HG03064 (cell line): ENCODE measurements at regions not wholly inside any gene's neighbourhood (a gene's known extent, or its start where the extent isn't known, plus 50 kb on each side); places are given as distances from the start of the nearest gene placed in this dataset.
"Not testable (repeated sequence)": the region's sequence is repeated elsewhere in the genome, so short reads cannot be mapped to it uniquely, and the experiment has no call there.

Source experiments
- ATAC-seq: cut with Tn5 transposase; IDR thresholded peaks from one replicate; pipeline ENCODE4 v1.9.1; 2021; ENCODE audit warnings: low read depth; ENCODE audit not compliant: unreplicated experiment

DNA sequence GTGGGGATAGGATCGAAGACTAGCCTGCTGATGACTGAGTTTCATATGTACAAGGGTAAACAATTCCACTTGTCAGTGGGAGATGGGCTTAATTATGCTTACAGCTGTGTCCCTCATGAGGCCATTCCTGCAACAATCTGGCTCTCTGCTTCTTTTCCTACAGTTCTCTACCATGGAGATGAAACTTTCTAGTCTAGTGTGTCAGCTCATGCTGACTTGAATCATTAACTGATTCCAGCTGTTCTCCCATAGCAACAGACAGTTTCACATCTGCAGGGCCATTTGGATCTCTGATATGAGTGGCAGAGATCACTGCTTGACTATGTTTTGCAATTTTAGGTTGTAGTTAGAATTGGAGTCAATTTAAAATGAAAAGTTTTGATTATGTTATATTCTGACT, 1251.7 kb upstream of the RAG2 start:
- no peak for ATAC-seq

DNA sequence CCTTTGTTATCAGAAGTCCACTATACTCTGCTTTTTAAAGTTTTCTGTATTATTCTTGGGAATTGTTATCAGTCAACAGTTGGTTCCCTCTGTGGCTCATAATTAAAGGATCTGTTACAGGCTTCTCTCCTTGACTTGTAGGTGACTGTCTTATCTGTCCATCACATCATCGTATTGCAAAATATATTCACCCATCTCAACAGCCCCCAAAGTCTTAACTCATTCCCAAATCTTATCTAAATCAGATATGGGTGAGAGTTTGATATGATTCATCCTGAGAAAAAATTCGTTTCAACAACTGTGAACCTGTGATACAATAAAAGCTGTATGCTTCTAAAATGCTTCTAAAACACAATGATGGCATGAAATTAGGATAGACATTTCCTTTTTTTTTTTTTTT, 1245.6 kb upstream of the RAG2 start:
- no peak for ATAC-seq

DNA sequence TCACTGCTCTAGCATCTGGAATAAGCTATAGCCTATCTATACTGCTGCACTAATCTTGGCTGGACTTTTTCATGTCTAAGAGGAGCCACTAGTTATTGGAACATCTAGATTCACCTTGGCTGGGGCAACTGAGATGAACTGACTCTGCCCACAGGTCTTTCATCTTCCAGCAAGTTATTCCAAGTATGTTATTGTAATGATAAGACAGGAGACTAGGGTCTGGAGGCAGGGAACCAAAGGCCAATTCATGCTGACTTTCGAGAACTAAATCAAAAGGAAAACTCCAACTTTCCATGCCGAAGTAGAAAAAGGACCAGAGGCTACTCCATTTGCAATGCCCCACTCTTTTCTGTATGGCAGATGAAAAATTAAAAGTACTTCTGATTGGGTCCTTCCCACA, 1243.0 kb upstream of the RAG2 start:
- ATAC-seq: no peak

DNA sequence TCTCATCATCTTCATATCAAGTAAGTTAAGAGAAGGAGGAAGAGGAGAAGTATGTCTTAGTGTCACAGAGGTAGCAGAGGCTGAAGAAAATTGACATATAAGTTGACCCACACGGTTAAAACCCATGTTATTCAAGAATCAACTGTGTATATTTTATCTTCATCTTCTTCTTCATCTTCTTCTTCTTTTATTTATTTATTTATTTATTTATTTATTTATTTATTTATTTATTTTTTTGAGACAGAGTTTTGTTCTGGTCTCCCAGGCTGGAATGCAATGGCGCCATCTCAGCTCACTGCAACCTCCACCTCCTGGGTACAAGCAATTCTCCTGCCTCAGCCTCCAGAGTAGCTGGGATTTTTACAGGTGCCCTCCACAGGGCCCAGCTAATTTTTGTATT, 1242.3 kb upstream of the RAG2 start:
- ATAC-seq: not testable (repeated sequence)

DNA sequence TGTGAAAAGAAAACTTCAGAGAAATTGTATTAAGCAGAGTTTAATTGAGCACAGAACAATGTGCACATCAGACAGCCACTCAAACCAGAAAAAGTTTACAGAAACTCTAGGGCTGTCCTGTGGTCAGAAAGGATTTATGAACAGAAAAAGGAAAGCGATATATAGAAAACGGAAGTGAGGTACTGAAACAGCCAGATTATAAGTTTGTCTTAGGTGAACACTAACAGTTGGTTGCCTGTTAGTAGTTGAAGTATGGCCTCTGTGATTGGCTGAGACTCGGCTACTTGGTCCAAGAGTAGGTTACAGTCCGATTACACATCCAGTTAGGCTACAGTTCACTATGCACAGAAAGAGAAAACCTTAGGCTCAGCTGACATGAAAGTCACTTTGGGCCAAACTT, 1232.5 kb upstream of the RAG2 start:
- no peak for ATAC-seq

DNA sequence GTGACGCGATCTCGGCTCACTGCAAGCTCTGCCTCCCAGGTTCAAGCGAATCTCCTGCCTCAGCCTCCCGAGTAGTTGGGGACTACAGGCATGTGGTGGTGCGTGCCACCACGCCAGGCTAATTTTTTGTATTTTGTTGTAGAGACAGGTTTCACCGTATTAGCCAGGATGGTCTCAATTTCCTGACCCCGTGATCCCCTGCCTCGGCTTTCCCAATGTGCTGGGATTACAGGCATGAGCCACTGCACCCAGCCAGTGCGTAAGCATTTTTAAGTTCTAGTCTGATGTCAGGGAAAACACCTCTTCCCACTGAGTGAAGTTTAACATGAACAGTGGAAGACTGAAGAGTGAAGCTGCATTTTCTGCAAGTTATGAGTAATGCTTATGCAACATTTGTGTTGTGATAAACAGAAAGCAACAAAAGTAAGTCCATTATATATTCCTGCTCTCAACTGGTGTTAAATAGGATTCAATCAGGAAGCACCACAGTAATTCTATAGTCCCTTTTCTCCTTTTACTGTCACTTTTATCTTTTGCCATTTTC, 1219.8 kb upstream of the RAG2 start:
- ATAC-seq: no peak

DNA sequence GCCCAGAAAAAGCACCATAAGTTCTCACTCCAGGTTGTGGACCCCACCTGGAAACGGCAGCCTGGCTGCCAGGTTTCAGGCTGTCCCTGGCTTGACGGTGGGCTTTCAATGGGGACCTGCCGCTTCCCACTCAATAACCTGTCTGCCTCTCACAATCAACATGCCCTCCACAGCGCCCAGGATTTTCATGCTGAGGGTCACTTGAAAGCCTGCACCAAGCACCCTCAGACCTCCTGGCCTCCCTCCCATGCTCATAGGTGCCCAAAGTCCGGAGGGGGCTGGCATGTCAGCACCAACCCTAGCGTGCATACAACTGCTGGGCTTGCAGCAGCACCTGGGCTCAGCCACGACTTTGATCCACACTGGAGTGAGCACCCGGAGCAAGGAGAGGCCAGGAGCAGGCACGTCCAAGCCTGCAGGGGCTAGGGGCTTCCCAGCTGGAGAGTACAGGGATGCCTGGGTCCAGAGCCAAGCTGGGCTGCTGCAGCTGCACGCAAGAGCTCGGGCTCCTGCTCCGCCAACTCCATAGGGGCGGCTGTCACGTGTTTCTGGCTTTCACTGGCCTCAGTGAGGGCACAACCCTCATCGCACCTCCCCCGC, 1214.3 kb upstream of the RAG2 start:
- no peak for ATAC-seq

DNA sequence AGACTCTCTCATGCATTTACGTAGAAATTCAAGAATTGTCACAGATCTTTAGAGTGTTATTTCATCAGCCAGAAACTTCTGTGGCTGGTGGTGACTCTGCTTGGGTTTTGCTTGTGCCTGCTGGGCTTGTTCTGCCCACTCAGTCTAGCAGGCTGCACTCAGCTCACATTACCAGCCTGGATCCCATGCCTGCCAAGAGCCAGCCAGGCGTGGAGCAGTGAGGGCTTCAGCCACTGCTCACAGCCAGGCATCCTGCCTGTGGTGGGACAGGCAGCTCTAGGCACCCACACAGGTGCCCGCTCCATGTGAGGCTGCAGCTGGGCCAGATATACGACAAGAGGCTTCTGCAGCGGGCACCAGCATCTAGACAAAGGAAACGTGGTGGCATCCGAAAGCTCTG, 1213.3 kb upstream of the RAG2 start:
- ATAC-seq: no peak

DNA sequence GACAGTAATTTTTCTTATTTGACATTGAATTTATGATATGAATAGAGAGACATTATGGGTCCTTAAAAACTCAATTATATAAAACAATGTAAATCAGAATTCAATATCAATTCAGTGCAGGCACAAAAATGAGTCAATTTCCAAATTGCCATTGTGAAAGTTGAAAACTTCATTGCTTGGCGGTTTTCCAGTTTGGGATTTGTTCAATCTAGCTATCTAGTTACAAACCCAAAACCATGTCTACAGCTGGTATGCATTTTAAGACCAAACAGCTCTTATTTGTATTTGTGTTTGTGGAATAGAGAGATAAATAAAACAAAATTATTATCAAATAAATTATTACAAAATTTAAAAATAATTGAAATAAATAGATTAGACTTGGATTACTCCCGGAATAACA, 1206.6 kb upstream of the RAG2 start:
- ATAC-seq: no peak

DNA sequence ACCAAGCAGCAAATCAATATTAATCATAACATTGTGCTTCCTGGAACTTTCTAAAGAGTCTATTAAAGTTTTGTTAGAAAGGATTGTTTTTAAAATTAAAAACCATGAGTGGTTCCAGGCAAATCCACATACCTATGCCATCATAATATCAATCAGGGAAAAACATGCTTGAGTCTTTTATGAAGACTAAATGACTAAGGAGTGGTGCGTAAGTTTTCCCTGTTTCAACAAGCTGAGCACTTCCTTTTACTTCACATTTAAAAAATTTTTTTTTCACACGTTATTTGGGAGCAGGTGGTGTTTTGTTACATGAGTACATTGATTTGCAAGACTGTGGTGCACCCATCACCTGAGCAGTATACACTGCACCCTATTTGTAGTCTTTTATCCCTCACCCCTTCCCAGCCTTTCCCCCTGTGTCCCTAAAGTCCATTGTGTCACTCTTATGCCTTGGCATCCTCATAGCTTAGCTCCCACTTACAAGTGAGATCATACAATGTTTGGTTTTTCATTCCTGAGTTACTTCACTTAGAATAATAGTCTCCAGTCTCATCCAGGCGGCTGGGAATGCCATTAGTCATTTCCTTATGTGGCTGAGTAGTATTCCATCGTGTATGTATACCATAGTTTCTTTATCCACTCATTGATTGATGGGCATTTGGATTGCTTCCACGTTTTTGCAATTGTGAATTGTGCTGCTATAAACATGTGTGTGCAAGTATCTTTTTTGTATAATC, 1190.3 kb upstream of the RAG2 start:
- ATAC-seq: no peak

DNA sequence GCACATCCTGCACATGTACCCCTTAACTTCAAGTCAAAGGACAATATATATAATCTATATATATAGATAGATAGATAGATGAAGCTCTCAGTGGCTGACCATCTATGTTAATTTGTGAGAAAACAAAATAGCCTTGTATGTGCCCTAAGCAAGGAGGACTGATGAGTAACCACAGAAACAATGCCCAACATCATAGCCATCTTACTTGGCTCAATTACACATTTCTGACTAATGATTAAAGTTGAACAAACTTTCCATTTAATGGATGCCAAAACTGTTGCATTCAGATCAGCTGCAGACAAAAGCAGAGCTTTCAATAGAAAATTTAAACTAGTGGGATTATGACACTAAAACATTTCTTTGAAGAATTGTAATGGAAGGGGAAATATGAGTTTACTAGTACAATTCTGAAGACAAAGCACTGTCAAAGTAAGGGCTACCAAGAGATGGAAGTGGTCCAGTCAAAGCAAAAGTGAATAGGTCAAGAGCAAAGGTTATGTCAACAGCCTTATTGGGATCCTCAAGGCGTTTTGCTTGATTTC, 1188.2 kb upstream of the RAG2 start:
- ATAC-seq: no peak

DNA sequence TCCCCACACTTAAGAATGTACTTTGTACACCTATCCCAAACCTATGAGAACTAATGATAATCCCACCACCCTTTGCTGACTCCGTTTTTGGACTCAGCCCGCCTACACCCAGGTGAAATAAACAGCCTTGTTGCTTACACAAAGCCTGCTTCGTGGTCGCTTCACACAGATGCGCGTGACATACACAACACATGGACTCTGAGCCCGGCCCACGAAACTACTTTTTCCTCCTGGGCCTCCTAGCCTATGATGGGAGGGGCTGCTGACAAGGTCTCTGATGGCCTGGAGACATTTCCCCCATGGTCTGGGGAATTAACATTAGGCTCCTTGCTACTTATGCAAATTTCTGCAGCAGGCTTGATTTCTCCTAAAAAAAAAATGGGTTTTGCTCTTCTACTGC, 1176.4 kb upstream of the RAG2 start:
- ATAC-seq: no peak

DNA sequence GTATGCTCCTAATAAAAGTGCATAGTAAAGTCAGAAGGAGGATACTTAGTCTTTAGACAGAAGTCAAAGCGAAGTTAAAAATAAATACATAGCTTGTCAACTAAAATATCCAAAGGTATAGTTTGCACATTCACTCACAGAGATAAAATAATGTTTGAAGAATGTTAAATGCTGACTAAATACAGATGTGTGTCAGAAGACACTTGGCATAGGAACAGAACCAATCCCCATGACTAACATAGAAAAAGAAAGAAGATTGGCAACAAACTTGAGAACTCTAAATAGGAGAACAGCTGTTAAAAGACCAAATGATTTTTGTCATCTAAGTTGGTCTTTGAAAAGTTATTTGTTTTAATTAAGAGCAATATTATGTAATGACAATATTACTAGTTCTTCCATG, 1172.1 kb upstream of the RAG2 start:
- no peak for ATAC-seq

DNA sequence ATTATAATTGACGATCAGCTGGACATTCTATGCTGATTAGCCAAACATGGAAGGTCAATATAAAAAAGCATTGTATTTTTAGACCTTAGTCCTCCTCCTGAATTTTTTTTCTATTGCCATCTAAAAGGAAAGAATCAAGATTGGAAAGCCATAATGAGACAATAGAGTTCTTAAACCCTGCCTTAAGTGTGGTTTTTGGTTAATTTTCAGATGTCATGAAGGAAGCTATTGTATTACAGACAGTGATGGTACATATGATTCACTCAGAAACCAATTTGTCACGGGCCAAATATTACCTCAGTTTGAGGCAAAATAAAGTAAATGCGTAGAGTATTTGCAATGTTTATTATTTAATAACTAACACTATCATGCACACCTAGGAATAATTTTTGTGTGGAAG, 1164.0 kb upstream of the RAG2 start:
- no peak for ATAC-seq

DNA sequence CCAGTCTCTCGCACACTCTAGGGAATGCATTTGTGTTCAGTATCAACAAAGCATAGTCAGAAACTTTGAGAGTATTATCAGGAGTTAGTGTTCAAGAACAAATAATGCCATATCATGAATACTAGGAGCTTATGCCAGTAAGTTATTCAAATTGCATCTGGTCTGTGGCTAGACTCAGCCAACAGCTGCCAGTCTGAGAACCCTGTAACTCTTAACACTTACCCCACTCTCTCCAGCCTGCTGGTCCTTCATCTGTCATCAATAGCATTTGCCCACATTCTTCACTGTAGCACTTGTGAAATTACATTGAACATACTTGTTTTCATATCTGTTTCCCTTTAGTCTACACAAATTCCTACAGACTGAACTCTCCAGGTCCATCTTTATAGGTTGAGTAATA, 1157.5 kb upstream of the RAG2 start:
- ATAC-seq: no peak

DNA sequence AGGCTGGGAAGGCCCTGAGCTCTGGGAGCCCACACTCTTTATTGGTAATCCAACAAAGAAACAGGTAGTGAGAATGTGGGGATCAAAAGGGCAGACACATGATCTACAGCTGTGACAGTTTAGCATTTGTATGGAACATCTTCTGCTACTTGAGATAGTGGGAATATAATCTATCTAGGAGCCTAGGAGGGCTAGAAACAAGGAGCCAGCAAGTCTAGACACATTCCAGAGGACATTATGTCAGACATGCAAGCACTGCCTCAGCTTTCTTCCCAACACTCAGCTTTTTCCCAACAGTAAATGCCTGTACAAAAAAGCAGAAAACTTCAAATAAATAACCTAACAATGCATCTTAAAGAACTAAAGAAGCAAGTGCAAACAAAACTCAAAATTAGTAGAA, 1150.6 kb upstream of the RAG2 start:
- ATAC-seq: no peak

DNA sequence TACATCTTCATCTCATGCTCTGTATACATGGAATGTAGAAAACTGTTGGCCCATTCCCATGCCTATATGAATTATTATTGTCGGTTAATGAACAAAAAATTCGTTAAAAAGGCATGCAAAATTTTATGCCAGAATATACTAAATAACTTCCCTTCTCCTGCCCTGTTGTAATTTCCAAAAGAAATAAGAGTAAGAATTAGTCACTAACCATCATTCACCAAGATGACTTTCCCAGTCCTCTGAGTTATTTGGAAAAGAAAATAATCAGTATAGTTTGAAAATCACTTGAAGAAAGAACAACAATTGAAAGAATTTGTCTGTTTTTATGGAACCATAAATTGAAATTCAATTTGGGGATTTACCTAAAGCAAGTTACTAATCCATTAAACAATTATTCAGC, 1149.1 kb upstream of the RAG2 start:
- ATAC-seq: no peak

DNA sequence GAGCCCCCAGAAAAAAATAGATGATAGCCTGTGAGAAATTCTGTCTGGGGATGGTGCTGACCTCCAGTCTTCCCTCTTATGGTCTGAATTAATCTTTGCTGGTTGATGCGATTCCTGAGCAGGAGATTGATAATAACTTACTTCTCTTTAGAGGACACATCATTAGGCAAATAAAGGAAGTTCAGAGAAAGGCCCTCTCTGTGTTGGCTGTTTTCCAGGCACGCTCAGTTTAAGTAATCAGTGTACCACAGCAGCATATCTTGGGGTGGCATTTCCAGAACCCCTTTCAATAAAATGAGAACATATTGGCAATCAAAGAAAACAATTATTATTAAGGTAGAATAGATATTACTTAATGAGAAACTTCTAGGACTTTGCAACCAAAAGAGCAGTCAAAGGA, 1129.3 kb upstream of the RAG2 start:
- no peak for ATAC-seq

DNA sequence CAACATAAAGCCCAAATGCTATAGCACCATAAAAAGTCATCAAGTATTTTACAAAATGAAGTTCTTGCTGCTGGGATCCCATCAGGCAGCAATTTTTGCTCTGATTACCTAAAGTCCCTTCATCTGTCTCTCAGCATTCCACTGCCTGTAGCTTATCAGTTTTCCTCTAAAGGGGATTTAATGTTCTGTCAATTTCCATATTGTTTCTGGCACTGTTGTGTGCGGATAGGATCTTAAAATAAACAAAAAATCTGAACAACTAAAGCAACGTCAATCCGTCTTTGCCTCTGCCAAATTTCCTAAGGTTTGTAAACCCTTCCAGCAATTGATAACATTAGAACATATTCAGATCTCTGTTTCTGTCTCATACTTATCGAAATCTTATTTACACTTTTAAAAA, 1126.3 kb upstream of the RAG2 start:
- ATAC-seq: no peak

DNA sequence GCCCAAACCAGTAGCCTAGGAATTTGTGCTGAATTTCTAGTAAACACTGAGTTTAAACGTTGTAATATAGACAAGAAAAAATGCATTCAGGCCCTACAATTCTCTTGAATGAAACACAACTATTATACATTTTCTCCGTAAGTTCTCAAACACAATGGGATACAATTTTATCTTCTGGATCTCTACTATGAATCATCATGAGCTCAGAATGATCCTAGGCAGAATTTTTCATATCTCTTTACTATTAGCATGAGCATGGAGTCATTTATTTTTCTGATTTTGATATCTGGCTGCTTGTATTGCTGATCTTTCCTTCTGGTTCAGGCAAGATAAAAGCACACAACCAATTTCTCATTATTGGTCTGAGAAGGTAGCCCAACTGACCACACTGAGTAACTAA, 1123.4 kb upstream of the RAG2 start:
- ATAC-seq: no peak

DNA sequence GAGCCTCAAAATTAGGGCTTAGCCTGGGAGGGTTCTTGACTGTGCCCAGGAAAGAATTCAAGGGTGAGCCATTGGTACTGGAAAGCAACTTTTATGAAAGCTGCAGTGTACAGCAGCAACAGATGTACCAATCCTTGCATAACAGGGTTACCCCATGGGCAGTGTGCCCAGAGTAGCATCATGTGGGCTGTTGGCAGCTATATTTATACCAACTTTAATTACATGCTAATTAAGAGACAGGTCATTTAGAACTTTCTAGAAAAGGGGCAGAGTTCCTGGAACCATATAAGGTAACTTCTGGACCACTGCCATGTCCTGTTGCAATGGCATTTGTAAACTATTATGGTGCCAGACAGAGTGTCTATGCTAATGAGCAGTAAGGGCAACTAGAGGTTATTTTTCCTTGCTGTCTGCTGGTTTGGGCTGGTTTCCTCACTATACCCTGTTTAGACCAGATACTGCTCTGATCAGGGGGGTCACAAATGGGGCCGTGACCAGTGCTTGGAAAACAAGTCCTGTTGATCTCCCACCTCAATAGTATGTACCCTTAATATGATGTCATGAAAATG, 1120.5 kb upstream of the RAG2 start:
- no peak for ATAC-seq

DNA sequence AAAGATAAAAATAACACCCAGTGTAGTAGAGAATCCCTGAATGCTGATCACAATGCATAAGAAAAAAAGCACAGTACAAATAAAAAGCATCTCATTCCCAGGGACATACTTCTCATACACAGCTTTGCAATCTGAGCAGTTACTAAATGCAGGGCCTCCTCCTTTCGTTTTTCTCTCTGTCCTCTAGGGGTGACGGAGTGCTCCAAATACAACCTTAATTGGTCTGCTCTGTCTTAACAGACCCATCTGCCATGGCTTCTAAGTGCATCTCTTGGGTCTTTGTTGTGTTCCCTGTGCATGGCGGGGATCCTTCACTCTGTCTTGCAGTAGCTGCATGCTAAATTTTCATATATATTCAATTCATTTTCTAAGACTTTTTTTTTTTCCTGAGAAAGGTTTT, 1114.2 kb upstream of the RAG2 start:
- no peak for ATAC-seq
